Heart left ventricle (tissue), 16 donors: ENCODE measurements at regions not wholly inside any gene's neighbourhood (a gene's known extent, or its start where the extent isn't known, plus 50 kb on each side); places are given as distances from the start of the nearest gene placed in this dataset.
"Not testable (repeated sequence)": the region's sequence is repeated elsewhere in the genome, so short reads cannot be mapped to it uniquely, and the experiment has no call there.

ENCODE experiments used
- ATAC-seq, 4 donors: fragments of 200-7000 bp; cut with Tn5 transposase; one replicate each; pipeline ENCODE4 v1.9.1; 2020 to 2022; ENCODE audit warnings: moderate library complexity in 4 of 4, mild to moderate bottlenecking in 3 of 4, moderate number of reproducible peaks in 1 of 4
- DNase-seq, 5 donors: peaks; one replicate each; pipeline ENCODE4 v3.0.0-alpha.2; 2020
- H3K27ac ChIP-seq, 12 donors: fragments of 200-600 bp; sonication (generic) in 4 of 12; one replicate each; pipeline versions ENCODE4 v1.5.0 to v1.8.0; 2016 to 2022; ENCODE audit warnings: mild to moderate bottlenecking in 2 of 12
- H3K27me3 ChIP-seq, 9 donors: fragments of 200-600 bp; sonication (generic) in 2 of 9; one replicate each; pipeline versions ENCODE4 v1.5.1 to v1.8.0; 2016 to 2022; ENCODE audit warnings: mild to moderate bottlenecking in 3 of 9
- H3K36me3 ChIP-seq, 9 donors: fragments of 200-600 bp; sonication (generic) in 2 of 9; one replicate each; pipeline versions ENCODE4 v1.5.0 to v1.8.0; 2018 to 2022; ENCODE audit warnings: mild to moderate bottlenecking in 2 of 9
- H3K4me1 ChIP-seq, 12 donors: fragments of 200-600 bp; sonication (generic) in 4 of 12; one replicate each; pipeline versions ENCODE4 v1.5.0 to v1.8.0; 2016 to 2022; ENCODE audit warnings: mild to moderate bottlenecking in 3 of 12
- H3K4me3 ChIP-seq, 12 donors: fragments of 200-600 bp; sonication (generic) in 4 of 12; one replicate each; pipeline versions ENCODE4 v1.5.0 to v1.8.0; 2017 to 2022; ENCODE audit warnings: mild to moderate bottlenecking in 9 of 12, moderate library complexity in 4 of 12
- H3K9me3 ChIP-seq, 12 donors: fragments of 200-600 bp; sonication (generic) in 4 of 12; one replicate each; pipeline versions ENCODE4 v1.5.0 to v1.8.0; 2016 to 2022; ENCODE audit warnings: mild to moderate bottlenecking in 1 of 12
- CTCF ChIP-seq, 12 donors: fragments of 200-600 bp; sonication (generic) in 4 of 12; IDR thresholded peaks; one replicate each; pipeline versions ENCODE4 v1.5.0 to v1.8.0; 2018 to 2022; ENCODE audit warnings: antibody characterized with exemption in 12 of 12, mild to moderate bottlenecking in 5 of 12
- POLR2A ChIP-seq, 2 donors: fragments of 450-650 bp; IDR thresholded peaks; one replicate each; pipeline ENCODE4 v1.6.1; 2017; ENCODE audit warnings: antibody characterized with exemption in 2 of 2, mild to moderate bottlenecking in 2 of 2, moderate library complexity in 2 of 2
- WGBS, 4 donors: extraction: QIAGEN DNeasy Blood & Tissue Kit in 2 of 4; methylation state at CpG; one replicate each; pipeline versions ENCODE4 v1.1.5 to v1.1.7; 2013 to 2018; 5-methylcytosine and 5-hydroxymethylcytosine counted together
- intact Hi-C, 10 donors: fragments of 100-400 bp; cut with DNase I; formaldehyde crosslinking; loops; one replicate each; pipeline versions ENCODE4 v1.11.1 to v1.14.2; 2022
- donor health status: ischemic (EF 13 %, LVEDD 7.1; RV severe dilation, severe dysfunction).
- donor health status: healthy with polysubstance abuse.
- donor health status: DM: no; HTN: yes; CAD: no.
- donor health status: DM: no; HTN: no; CAD: no.
- donor health status: ischemic (EF 25% LVEDD 6.9; RV normal size, moderate dysfunction).
- donor health status: ischemic (EF 25% LVEDD 5.7; RV mildly dilated, moderate dysfunction).
- donor health status: healthy.
- donor health status: DM: yes; HTN: yes; CAD: no.
- donor health status: ischemic (EF 35%, LVEDD 5.7; RV mildly dilated, moderate dysfunction).
- donor health status: nonischemic (EF 11% LVEDD 7.7; RV severe dilation, severe dysfunction).
- donor health status: DM: yes; HTN: yes; CAD: no.
- donor health status: PGD.
- donor health status: ischemic (EF 29% LVEDD 5.4; RV normal size, mild dysfunction).
- donor health status: nonischemic (EF 23%, LVEDD 6.1; RV moderate dilation, normal function).

DNA sequence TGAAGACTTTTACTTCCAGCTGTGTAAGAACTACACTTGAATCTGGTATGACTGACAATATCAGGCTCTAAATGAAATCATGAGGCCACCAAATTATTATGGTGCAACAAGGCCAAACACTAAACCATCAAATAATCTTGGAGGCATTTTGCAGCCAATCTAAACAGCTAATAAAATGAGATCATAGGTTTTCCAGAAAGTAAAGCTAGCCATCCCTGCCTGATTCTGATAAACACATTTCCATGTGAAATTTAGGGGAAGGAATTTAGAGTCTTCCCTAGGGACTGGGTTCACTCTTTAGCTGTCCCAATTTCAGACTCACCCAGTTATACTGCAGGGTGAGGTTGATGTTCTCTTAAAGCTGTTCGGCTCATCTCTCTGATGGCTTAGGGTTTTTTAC lies 190.3 kb upstream of the TMEM196 start:
- no peaks in the 10 kb centered on the region for H3K36me3 ChIP-seq
- no peaks in the 10 kb centered on the region for H3K9me3 ChIP-seq
- ATAC-seq (peak in 2 of 4 donors; percentile 52 to 77), DNase-seq (no peak)
- intact Hi-C loops, result no loop called here
- H3K27me3 ChIP-seq, result no peaks in the 10 kb centered on the region
- H3K4me1 ChIP-seq, result peaks cover 0 to 2% (median 0%) of the 10 kb centered on the region in 12 donors
- no peak overlapping the region for H3K4me3 ChIP-seq
- WGBS, 4 donors, result 54 to 79% (median 63%) methylated on average over 1 of the region's 1 CpG
- TF ChIP-seq CTCF (IDR thresholded peaks at IDR 0.05) (no peak), POLR2A (IDR thresholded peaks at IDR 0.05) (no peak)
- H3K27ac ChIP-seq, result peak overlapping the region in 4 of 12 donors; percentile 3 to 34 (median 22)

- Histone ChIP-seq H3K4me1 (peaks cover 0 to 2% (median 0%) of the 10 kb centered on the region in 12 donors), H3K36me3 (no peaks in the 10 kb centered on the region), H3K4me3 (no peak overlapping the region), H3K27ac (no peak overlapping the region), H3K9me3 (peaks cover 0 to 11% (median 0%) of the 10 kb centered on the region in 12 donors), H3K27me3 (no peaks in the 10 kb centered on the region)
- intact Hi-C loops, result no loop called here
- TF ChIP-seq POLR2A (IDR thresholded peaks at IDR 0.05), result no peak
- no peak for TF ChIP-seq CTCF (IDR thresholded peaks at IDR 0.05)
- ATAC-seq (no peak), DNase-seq (no peak)
- WGBS, 4 donors, result 85 to 93% (median 87%) methylated on average over 3 of the region's 3 CpGs
Measured at GRCh38 chr7:19958309-19958896, 185.0 kb upstream of the TMEM196 start.

GRCh38 chr7:19957664-19958063 lies 184.2 kb upstream of the TMEM196 start:
- no peak for ATAC-seq
- Histone ChIP-seq H3K4me3 (no peak overlapping the region), H3K27ac (no peak overlapping the region), H3K9me3 (peaks cover 0 to 11% (median 0%) of the 10 kb centered on the region in 12 donors), H3K4me1 (no peaks in the 10 kb centered on the region), H3K27me3 (no peaks in the 10 kb centered on the region), H3K36me3 (no peaks in the 10 kb centered on the region)
- DNase-seq, result no peak
- intact Hi-C loops, result no loop called here
- WGBS, 4 donors, result 57 to 88% (median 85%) methylated on average over 1 of the region's 1 CpG
- no peak for TF ChIP-seq POLR2A (IDR thresholded peaks at IDR 0.05)
- TF ChIP-seq CTCF (IDR thresholded peaks at IDR 0.05), result no peak

- ATAC-seq, H3K27me3 ChIP-seq, H3K36me3 ChIP-seq, intact Hi-C loops, DNase-seq, H3K27ac ChIP-seq, H3K4me3 ChIP-seq, H3K4me1 ChIP-seq: not testable (repeated sequence)
- peaks cover 0 to 22% (median 1%) of the 10 kb centered on the region in 12 donors for H3K9me3 ChIP-seq
- 66 to 70% (median 69%) methylated on average over 5 to 7 of the region's 7 CpGs for WGBS, 4 donors
Measured at GRCh38 chr7:19954166-19954565, 180.7 kb upstream of the TMEM196 start.

DNA sequence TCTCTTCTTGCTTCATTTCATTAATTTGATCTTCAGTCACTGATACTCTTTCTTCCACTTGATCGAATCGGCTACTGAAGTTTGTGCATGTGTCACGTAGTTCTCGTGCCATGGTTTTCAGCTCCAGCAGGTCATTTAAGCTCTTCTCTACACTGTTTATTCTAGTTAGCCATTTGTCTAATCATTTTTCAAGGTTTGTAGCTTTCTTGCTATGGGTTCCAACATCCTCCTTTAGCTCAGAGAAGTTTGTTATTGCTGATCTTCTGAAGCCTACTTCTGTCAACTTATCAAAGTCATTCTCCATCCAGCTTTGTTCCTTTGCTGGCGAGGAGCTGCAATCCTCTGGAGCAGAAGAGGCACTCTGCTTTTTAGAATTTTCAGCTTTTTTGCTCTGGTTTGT lies 180.0 kb upstream of the TMEM196 start:
- H3K4me1 ChIP-seq, H3K27me3 ChIP-seq, intact Hi-C loops, ATAC-seq, H3K4me3 ChIP-seq, H3K36me3 ChIP-seq, H3K27ac ChIP-seq, DNase-seq: not testable (repeated sequence)
- WGBS, 4 donors, result 91 to 95% (median 91%) methylated on average over 5 of the region's 5 CpGs
- H3K9me3 ChIP-seq, result peaks cover 0 to 28% (median 1%) of the 10 kb centered on the region in 12 donors
